GM23248 (cell line): ENCODE measurements at regions not wholly inside any gene's neighbourhood (a gene's known extent, or its start where the extent isn't known, plus 50 kb on each side); places are given as distances from the start of the nearest gene placed in this dataset.
"Not testable (repeated sequence)": the region's sequence is repeated elsewhere in the genome, so short reads cannot be mapped to it uniquely, and the experiment has no call there.

Experiments
- DNase-seq: peaks from one replicate; pipeline ENCODE4 v3.0.0-alpha.2; 2015
- H2AFZ ChIP-seq: fragments of 200-600 bp; sonication (generic); 2 replicates; pipeline ENCODE4 v1.6.1; 2016; ENCODE audit warnings: antibody characterized with exemption
- H3F3A ChIP-seq: fragments of 200-600 bp; sonication (generic); 2 replicates; pipeline ENCODE4 v1.6.1; 2016; ENCODE audit warnings: mild to moderate bottlenecking, antibody characterized with exemption, mixed run types; ENCODE audit not compliant: insufficient read depth
- H3K27ac ChIP-seq: fragments of 200-600 bp; sonication (generic); 2 replicates; pipeline ENCODE4 v1.5.1; 2016; ENCODE audit warnings: mild to moderate bottlenecking
- H3K27me3 ChIP-seq: fragments of 200-600 bp; sonication (generic); replicated peaks from 2 replicates; pipeline ENCODE4 v1.6.1; 2016; ENCODE audit warnings: mild to moderate bottlenecking; ENCODE audit not compliant: insufficient read depth
- H3K36me3 ChIP-seq: fragments of 200-600 bp; sonication (generic); 2 replicates; pipeline ENCODE4 v1.6.1; 2016; ENCODE audit warnings: low read depth, mild to moderate bottlenecking
- H3K4me1 ChIP-seq: fragments of 200-600 bp; sonication (generic); 2 replicates; pipeline ENCODE4 v1.6.1; 2016; ENCODE audit warnings: mild to moderate bottlenecking; ENCODE audit not compliant: insufficient read depth
- H3K4me2 ChIP-seq: fragments of 200-600 bp; sonication (generic); one replicate; pipeline ENCODE4 v1.6.1; 2016; ENCODE audit warnings: mild to moderate bottlenecking; ENCODE audit not compliant: unreplicated experiment
- H3K4me3 ChIP-seq: fragments of 200-600 bp; sonication (generic); 2 replicates; pipeline ENCODE4 v1.5.1; 2016; ENCODE audit warnings: mild to moderate bottlenecking
- H3K79me2 ChIP-seq: fragments of 200-600 bp; sonication (generic); 2 replicates; pipeline ENCODE4 v1.6.1; 2016; ENCODE audit warnings: mild to moderate bottlenecking; ENCODE audit not compliant: insufficient read depth
- H3K9ac ChIP-seq: fragments of 200-600 bp; sonication (generic); 2 replicates; pipeline ENCODE4 v1.6.1; 2016; ENCODE audit warnings: mild to moderate bottlenecking
- H3K9me2 ChIP-seq: fragments of 200-600 bp; sonication (generic); 2 replicates; pipeline ENCODE4 v1.6.1; 2016; ENCODE audit warnings: mixed run types, mild to moderate bottlenecking, moderate library complexity; ENCODE audit not compliant: insufficient read depth
- H3K9me3 ChIP-seq: fragments of 200-600 bp; sonication (generic); one replicate; pipeline ENCODE4 v1.6.1; 2017; ENCODE audit warnings: low read depth
- H4K20me1 ChIP-seq: fragments of 200-600 bp; sonication (generic); 2 replicates; pipeline ENCODE4 v1.6.0; 2016; ENCODE audit not compliant: insufficient read depth
- EZH2 ChIP-seq: fragments of 200-600 bp; sonication (generic); IDR thresholded peaks from 2 replicates; pipeline ENCODE4 v1.6.1; 2018; ENCODE audit warnings: antibody characterized with exemption, mild to moderate bottlenecking; ENCODE audit not compliant: insufficient read depth, poor library complexity, severe bottlenecking
- EZH2phosphoT487 ChIP-seq: fragments of 200-600 bp; sonication (generic); IDR thresholded peaks from 2 replicates; pipeline ENCODE4 v1.6.1; 2018; ENCODE audit warnings: antibody characterized with exemption, moderate library complexity, mild to moderate bottlenecking, low read depth; ENCODE audit not compliant: insufficient read depth
- WGBS, 2 experiments: methylation state at CpG; one replicate each; pipeline ENCODE4 v1.1.6; 2015 to 2017; ENCODE audit warnings: low lambda C conversion rate in 2 of 2, low coverage in 1 of 2; ENCODE audit errors: missing lambda C conversion rate in 2 of 2; 5-methylcytosine and 5-hydroxymethylcytosine counted together
- in situ Hi-C: fragments of 300-500 bp; cut with MboI; formaldehyde crosslinking; loops from 2 replicates; pipeline ENCODE4 v1.15.0; 2020

DNA sequence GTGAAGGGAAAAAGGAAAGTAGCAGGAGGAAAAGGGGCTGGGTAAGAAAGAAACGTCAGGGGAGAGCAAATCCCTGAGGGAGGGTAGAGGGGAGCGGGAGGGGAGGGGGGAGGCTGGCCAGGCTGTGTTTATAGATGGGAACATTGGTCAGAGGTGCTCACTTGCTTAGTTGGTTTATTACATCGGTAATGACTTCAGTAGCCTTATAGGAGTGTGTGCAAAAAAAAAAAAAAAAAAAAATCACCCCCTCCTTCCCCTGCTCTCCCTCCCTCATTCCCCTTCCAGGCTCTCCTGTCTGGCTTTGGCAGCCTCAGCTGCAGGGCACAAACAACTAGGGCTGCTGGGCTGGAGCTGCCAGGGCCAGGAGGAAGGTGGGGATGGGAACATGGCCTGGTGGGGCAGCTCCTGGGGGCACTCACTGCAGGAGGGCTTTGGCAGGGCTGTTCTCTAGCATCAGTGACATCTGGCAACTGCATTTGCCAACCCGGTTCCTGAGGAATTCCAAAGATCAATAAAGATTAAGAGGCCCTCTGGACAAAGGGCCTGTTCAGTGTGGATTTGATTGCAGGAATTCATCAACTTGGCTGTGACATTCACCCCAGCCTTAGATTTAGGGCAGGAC is 334.5 kb upstream of the FRG2C start:
- Histone ChIP-seq H3K4me3 (no peak overlapping the region), H3K9me3 (no peaks in the 10 kb centered on the region), H3K4me1 (no peaks in the 10 kb centered on the region), H3K79me2 (no peaks in the 10 kb centered on the region), H3K27ac (no peak overlapping the region), H4K20me1 (no peaks in the 10 kb centered on the region), H2AFZ (no peak overlapping the region), H3F3A (no peaks in the 10 kb centered on the region), H3K9me2 (no peaks in the 10 kb centered on the region), H3K27me3 (peaks cover 11% of the 10 kb centered on the region), H3K4me2 (no peak overlapping the region), H3K36me3 (no peaks in the 10 kb centered on the region), H3K9ac (no peak overlapping the region)
- 42 to 48% methylated on average over 2 to 4 of the region's 4 CpGs for WGBS, 2 experiments
- DNase-seq, result no peak
- TF ChIP-seq EZH2 (no peak), EZH2phosphoT487 (no peak)
- in situ Hi-C loops, result no loop called here

DNA sequence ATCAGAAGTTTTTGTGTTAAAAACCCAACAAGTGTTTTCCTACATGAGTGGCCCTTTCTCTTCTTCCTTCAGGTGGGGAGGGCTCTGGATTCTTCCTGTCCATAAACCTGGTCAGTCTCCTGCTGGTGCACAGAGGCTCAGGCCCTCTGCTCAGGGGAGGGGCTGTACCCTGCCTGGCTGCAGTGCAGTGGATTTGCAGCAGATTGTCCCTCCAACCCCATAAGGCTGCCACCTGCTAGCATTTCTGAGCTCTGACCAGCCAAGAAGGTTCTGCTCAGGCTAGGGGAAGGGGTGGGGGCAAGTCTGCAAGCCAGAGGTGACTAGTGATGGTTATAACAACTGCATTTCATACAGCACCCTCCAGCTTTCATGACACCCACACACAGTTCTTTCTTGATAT is 333.7 kb upstream of the FRG2C start:
- H3K9me2 ChIP-seq, H3F3A ChIP-seq, H3K27ac ChIP-seq, H4K20me1 ChIP-seq, H3K4me1 ChIP-seq, H3K9ac ChIP-seq, H3K9me3 ChIP-seq, H3K4me2 ChIP-seq, H3K79me2 ChIP-seq, DNase-seq, in situ Hi-C loops, H3K4me3 ChIP-seq, H3K27me3 ChIP-seq, H3K36me3 ChIP-seq, H2AFZ ChIP-seq: not testable (repeated sequence)

DNA sequence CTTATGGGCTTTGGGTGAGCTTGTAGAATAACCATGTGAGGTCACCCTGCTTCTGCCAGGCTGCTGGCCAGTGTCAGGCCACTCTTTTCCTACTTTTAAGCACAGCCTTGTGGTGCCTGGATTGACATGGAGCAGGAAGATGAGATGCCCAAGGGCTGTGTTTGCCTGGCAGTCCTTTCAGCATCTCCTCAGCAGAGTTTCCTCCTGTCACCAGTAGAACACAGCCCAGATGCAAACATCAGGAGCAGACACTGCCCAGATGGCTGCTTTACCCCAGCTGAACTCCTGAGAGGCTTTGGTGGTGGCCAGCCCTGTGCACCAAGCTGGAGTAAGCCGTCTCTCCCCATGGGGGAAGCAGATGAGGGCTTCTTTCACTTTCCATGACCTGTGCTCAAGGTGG is 332.0 kb upstream of the FRG2C start:
- H3K79me2 ChIP-seq, H2AFZ ChIP-seq, H3K36me3 ChIP-seq, in situ Hi-C loops, H3K27ac ChIP-seq, H3F3A ChIP-seq, H3K9ac ChIP-seq, H3K9me2 ChIP-seq, H3K4me1 ChIP-seq, H3K27me3 ChIP-seq, H3K4me3 ChIP-seq, H4K20me1 ChIP-seq, H3K4me2 ChIP-seq, H3K9me3 ChIP-seq, DNase-seq: not testable (repeated sequence)
- 14 to 27% methylated on average over 1 of the region's 1 CpG for WGBS, 2 experiments

DNA sequence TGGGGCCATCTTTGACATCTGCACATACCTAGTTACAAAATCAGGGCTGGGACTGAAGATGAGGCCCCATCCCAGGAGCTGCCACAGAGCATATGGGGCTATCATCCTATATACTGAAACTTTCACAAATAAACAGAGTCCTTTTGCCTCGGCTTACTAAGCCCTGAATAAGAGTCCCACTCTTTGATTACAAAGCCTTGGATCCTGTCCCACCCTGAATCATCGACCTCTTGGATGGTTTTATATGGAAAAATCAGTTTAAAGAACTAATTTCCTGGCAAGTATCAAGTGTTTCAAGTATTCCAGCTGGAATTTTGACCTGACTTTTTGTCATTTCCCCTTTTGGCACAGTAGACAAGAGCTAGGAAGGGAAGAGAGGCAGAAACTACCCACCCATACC is 331.3 kb upstream of the FRG2C start:
- H3K27ac ChIP-seq, result no peak overlapping the region
- no peaks in the 10 kb centered on the region for H3K36me3 ChIP-seq
- 2 to 3% methylated on average over 2 of the region's 2 CpGs for WGBS, 2 experiments
- no peaks in the 10 kb centered on the region for H3K9me3 ChIP-seq
- TF ChIP-seq EZH2phosphoT487 (no peak), EZH2 (no peak)
- H4K20me1 ChIP-seq, result no peaks in the 10 kb centered on the region
- in situ Hi-C loops, result no loop called here
- no peaks in the 10 kb centered on the region for H3F3A ChIP-seq
- peaks cover 6% of the 10 kb centered on the region for H3K27me3 ChIP-seq
- H3K9me2 ChIP-seq, result no peaks in the 10 kb centered on the region
- H3K4me1 ChIP-seq, result no peaks in the 10 kb centered on the region
- H2AFZ ChIP-seq, result no peak overlapping the region
- peak; percentile 65 for DNase-seq
- no peak overlapping the region for H3K4me3 ChIP-seq
- H3K79me2 ChIP-seq, result no peaks in the 10 kb centered on the region
- H3K4me2 ChIP-seq, result no peak overlapping the region
- H3K9ac ChIP-seq, result no peak overlapping the region

DNA sequence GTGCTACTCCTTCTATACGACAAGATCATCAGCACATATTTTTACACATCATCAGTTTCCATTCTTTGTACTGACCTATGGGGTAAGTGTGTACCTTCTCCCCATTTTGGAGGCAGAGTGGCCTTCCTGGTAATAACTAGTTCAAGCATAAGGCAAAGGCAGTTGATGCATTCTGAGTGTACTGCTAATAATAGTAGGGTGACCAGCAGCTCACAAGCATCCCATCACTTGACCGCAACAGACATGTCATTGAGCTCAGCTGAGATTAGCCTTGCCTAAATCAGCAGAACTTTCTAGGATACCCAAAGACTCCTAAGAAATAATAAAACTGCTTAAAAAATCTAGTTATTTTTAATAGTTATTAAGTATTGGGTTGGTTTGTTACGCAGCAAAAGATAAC is 329.8 kb upstream of the FRG2C start:
- no peak overlapping the region for H2AFZ ChIP-seq
- H3K4me1 ChIP-seq, result no peaks in the 10 kb centered on the region
- in situ Hi-C loops, result no loop called here
- H3F3A ChIP-seq, result no peaks in the 10 kb centered on the region
- no peak overlapping the region for H3K27ac ChIP-seq
- no peaks in the 10 kb centered on the region for H3K9me3 ChIP-seq
- H3K9me2 ChIP-seq, result no peaks in the 10 kb centered on the region
- H3K27me3 ChIP-seq, result peaks cover 12% of the 10 kb centered on the region
- TF ChIP-seq EZH2 (no peak), EZH2phosphoT487 (no peak)
- WGBS, 2 experiments, result 88 to 89% methylated on average over 3 of the region's 3 CpGs
- H3K4me3 ChIP-seq, result no peak overlapping the region
- no peaks in the 10 kb centered on the region for H4K20me1 ChIP-seq
- DNase-seq, result no peak
- H3K79me2 ChIP-seq, result no peaks in the 10 kb centered on the region
- H3K36me3 ChIP-seq, result no peaks in the 10 kb centered on the region
- H3K9ac ChIP-seq, result no peak overlapping the region
- H3K4me2 ChIP-seq, result no peak overlapping the region
